GM23338 (cell line): ENCODE measurements at regions not wholly inside any gene's neighbourhood (a gene's known extent, or its start where the extent isn't known, plus 50 kb on each side); places are given as distances from the start of the nearest gene placed in this dataset.

ENCODE experiments used
- ATAC-seq: fragments of 200-7000 bp; cut with Tn5 transposase; 3 replicates; pipeline ENCODE4 v1.9.1; 2020
- DNase-seq: peaks from one replicate; pipeline ENCODE4 v3.0.0-alpha.2; 2015; ENCODE audit warnings: low spot score
- H2AFZ ChIP-seq: fragments of 200-600 bp; sonication (generic); 2 replicates; pipeline ENCODE4 v1.8.0; 2016; ENCODE audit warnings: antibody characterized with exemption, mild to moderate bottlenecking, moderate library complexity
- H3F3A ChIP-seq: fragments of 200-600 bp; sonication (generic); replicated peaks from 2 replicates; pipeline ENCODE4 v1.8.0; 2017; ENCODE audit warnings: antibody characterized with exemption, mixed run types, low read depth
- H3K27ac ChIP-seq: fragments of 200-600 bp; sonication (generic); 2 replicates; pipeline ENCODE4 v1.6.1; 2016; ENCODE audit warnings: low read depth
- H3K27me3 ChIP-seq: fragments of 200-600 bp; sonication (generic); 2 replicates; pipeline ENCODE4 v1.8.0; 2016; ENCODE audit warnings: mild to moderate bottlenecking, mixed run types, moderate library complexity; ENCODE audit not compliant: insufficient read depth
- H3K36me3 ChIP-seq: fragments of 200-600 bp; sonication (generic); 2 replicates; pipeline ENCODE4 v1.8.0; 2016; ENCODE audit warnings: mild to moderate bottlenecking; ENCODE audit not compliant: insufficient read depth
- H3K4me1 ChIP-seq: fragments of 200-600 bp; sonication (generic); 2 replicates; pipeline ENCODE4 v1.8.0; 2016; ENCODE audit warnings: mild to moderate bottlenecking, moderate library complexity; ENCODE audit not compliant: insufficient read depth
- H3K4me2 ChIP-seq: fragments of 200-600 bp; sonication (generic); 2 replicates; pipeline ENCODE4 v1.7.1; 2017; ENCODE audit warnings: mixed run types
- H3K4me3 ChIP-seq: fragments of 200-600 bp; sonication (generic); 2 replicates; pipeline ENCODE4 v1.6.1; 2016; ENCODE audit warnings: mixed run types
- H3K79me2 ChIP-seq: fragments of 200-600 bp; sonication (generic); replicated peaks from 2 replicates; pipeline ENCODE4 v1.8.0; 2017; ENCODE audit warnings: mild to moderate bottlenecking; ENCODE audit not compliant: insufficient read depth
- H3K9me2 ChIP-seq: fragments of 200-600 bp; sonication (generic); 2 replicates; pipeline ENCODE4 v1.8.0; 2017; ENCODE audit not compliant: insufficient read depth
- H4K20me1 ChIP-seq: fragments of 200-600 bp; sonication (generic); replicated peaks from 2 replicates; pipeline ENCODE4 v1.8.0; 2017; ENCODE audit warnings: mild to moderate bottlenecking; ENCODE audit not compliant: insufficient read depth
- H3K27ac Mint-ChIP-seq: 2 replicates; pipeline ENCODE4 v1.8.0; 2020; ENCODE audit warnings: inconsistent platforms, mild to moderate bottlenecking, moderate library complexity, mixed read lengths
- H3K27me3 Mint-ChIP-seq: 3 replicates; pipeline ENCODE4 v1.8.0; 2022; ENCODE audit warnings: low read depth, mild to moderate bottlenecking, moderate library complexity, mixed read lengths, inconsistent platforms; ENCODE audit not compliant: insufficient read depth, poor library complexity
- H3K36me3 Mint-ChIP-seq: 3 replicates; pipeline ENCODE4 v1.8.0; 2021; ENCODE audit warnings: low read depth, mild to moderate bottlenecking, inconsistent platforms, moderate library complexity, mixed read lengths
- H3K4me1 Mint-ChIP-seq: 3 replicates; pipeline ENCODE4 v1.8.0; 2020; ENCODE audit warnings: mild to moderate bottlenecking, inconsistent platforms, mixed read lengths
- H3K4me3 Mint-ChIP-seq: 3 replicates; pipeline ENCODE4 v1.8.0; 2021; ENCODE audit warnings: moderate library complexity, mild to moderate bottlenecking, inconsistent platforms, mixed read lengths
- H3K9me3 Mint-ChIP-seq: 3 replicates; pipeline ENCODE4 v1.8.0; 2020; ENCODE audit warnings: moderate library complexity, mild to moderate bottlenecking, inconsistent platforms, mixed read lengths
- CREB1 ChIP-seq: fragments of 250-450 bp; sonication (Bioruptor Pico); IDR thresholded peaks from 2 replicates; pipeline ENCODE4 v1.5.0; 2020; ENCODE audit warnings: low read depth, mild to moderate bottlenecking, moderate library complexity
- CTCF ChIP-seq, 2 experiments: fragments of 200-600 bp in 1 of 2; sonication (generic) in 1 of 2; conservative IDR thresholded peaks; 2 replicates each; pipeline versions ENCODE4 v1.5.1 to v1.6.1; 2016 to 2017; ENCODE audit warnings: antibody characterized with exemption in 2 of 2, low read depth in 2 of 2, mild to moderate bottlenecking in 2 of 2, moderate library complexity in 1 of 2
- EZH2 ChIP-seq: fragments of 200-600 bp; sonication (generic); IDR thresholded peaks from one replicate; pipeline ENCODE4 v1.8.0; 2017; ENCODE audit warnings: antibody characterized with exemption, mild to moderate bottlenecking, low read depth; ENCODE audit not compliant: unreplicated experiment
- EZH2phosphoT487 ChIP-seq: fragments of 200-600 bp; sonication (generic); IDR thresholded peaks from one replicate; pipeline ENCODE4 v1.8.1; 2018; ENCODE audit warnings: antibody characterized with exemption; ENCODE audit not compliant: unreplicated experiment
- JUNB ChIP-seq: IDR thresholded peaks from one replicate; pipeline ENCODE4 v1.6.1; 2016; ENCODE audit warnings: antibody characterized with exemption; ENCODE audit not compliant: unreplicated experiment
- NANOG ChIP-seq: IDR thresholded peaks from 2 replicates; pipeline ENCODE4 v1.6.1; 2016; ENCODE audit warnings: antibody characterized with exemption, borderline replicate concordance
- POLR2AphosphoS5 ChIP-seq: IDR thresholded peaks from 2 replicates; pipeline ENCODE4 v1.6.1; 2016; ENCODE audit warnings: antibody characterized with exemption, low read depth
- STAT1 ChIP-seq: IDR thresholded peaks from one replicate; pipeline ENCODE4 v1.6.1; 2016; ENCODE audit warnings: antibody characterized with exemption; ENCODE audit not compliant: unreplicated experiment
- ZNF114 ChIP-seq: fragments of 250-450 bp; sonication (Bioruptor Pico); IDR thresholded peaks from 2 replicates; pipeline ENCODE4 v1.5.0; 2020; ENCODE audit warnings: mild to moderate bottlenecking, moderate library complexity
- ZNF331 ChIP-seq: fragments of 250-450 bp; sonication (Bioruptor Pico); IDR thresholded peaks from 2 replicates; pipeline ENCODE4 v1.5.0; 2020; ENCODE audit warnings: low read depth, mild to moderate bottlenecking, moderate library complexity
- ZNF462 ChIP-seq: fragments of 250-450 bp; sonication (Bioruptor Pico); IDR thresholded peaks from 2 replicates; pipeline ENCODE4 v1.5.0; 2020; ENCODE audit warnings: mild to moderate bottlenecking, moderate library complexity
- TF ChIP-seq, protein P1 (sequence below): IDR thresholded peaks from 2 replicates; pipeline ENCODE4 v1.6.1; 2016; ENCODE audit warnings: antibody characterized with exemption

- H3K79me2 ChIP-seq, result no peaks in the 10 kb centered on the region
- TF ChIP-seq NANOG (no peak), ZNF331 (no peak), JUNB (no peak)
- TF ChIP-seq, protein P1, sequence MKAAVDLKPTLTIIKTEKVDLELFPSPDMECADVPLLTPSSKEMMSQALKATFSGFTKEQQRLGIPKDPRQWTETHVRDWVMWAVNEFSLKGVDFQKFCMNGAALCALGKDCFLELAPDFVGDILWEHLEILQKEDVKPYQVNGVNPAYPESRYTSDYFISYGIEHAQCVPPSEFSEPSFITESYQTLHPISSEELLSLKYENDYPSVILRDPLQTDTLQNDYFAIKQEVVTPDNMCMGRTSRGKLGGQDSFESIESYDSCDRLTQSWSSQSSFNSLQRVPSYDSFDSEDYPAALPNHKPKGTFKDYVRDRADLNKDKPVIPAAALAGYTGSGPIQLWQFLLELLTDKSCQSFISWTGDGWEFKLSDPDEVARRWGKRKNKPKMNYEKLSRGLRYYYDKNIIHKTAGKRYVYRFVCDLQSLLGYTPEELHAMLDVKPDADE, result no peak
Observed at GRCh38 chr7:85940798-85941197, 702.9 kb upstream of the GRM3 start.

DNA sequence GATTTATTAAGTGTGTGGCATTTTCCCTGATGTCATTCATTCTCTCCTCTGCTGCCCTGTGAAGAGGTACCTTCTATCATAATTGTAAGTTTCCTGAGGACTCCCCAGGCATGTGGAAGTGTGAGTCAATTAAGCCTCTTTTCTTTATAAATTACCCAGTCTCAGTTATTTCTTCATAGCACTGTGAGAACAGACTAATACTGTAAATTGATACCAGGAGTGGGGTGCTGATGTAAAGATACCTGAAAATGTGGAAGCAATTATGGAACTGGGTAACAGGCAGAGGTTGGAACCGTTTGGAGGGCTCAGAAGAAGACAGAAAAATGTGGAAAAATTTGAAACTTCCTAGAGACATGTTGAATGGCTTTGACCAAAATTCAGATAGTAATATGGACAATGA lies 711.8 kb upstream of the GRM3 start:
- H3K27me3 Mint-ChIP-seq, result peaks cover 2% of the 10 kb centered on the region
- Histone ChIP-seq H3K79me2 (no peaks in the 10 kb centered on the region), H4K20me1 (no peaks in the 10 kb centered on the region), H3K9me2 (no peaks in the 10 kb centered on the region), H2AFZ (no peak overlapping the region), H3K27ac (no peak overlapping the region), H3K4me3 (no peak overlapping the region), H3K27me3 (no peaks in the 10 kb centered on the region), H3K4me1 (peaks cover 14% of the 10 kb centered on the region), H3K36me3 (peaks cover 5% of the 10 kb centered on the region; the same call in 1 of the 2 replicates), H3F3A (no peaks in the 10 kb centered on the region), H3K4me2 (no peak overlapping the region)
- H3K4me1 Mint-ChIP-seq, result peaks cover 28% of the 10 kb centered on the region
- no peak overlapping the region for H3K4me3 Mint-ChIP-seq
- ATAC-seq (no peak), DNase-seq (no peak)
- peaks cover 40% of the 10 kb centered on the region for H3K36me3 Mint-ChIP-seq
- H3K9me3 Mint-ChIP-seq, result peaks cover 34% of the 10 kb centered on the region
- H3K27ac Mint-ChIP-seq, result no peak overlapping the region
- TF ChIP-seq ZNF331 (no peak), CREB1 (CRISPR knock-in tag) (no peak), EZH2phosphoT487 (no peak), ZNF114 (CRISPR knock-in tag) (no peak), ZNF462 (no peak), STAT1 (no peak), POLR2AphosphoS5 (no peak), NANOG (no peak), JUNB (no peak), EZH2 (no peak), CTCF (conservative IDR thresholded peaks at IDR 0.05; ENCODE audit: low read depth in 2 of 2) (no peak)
- TF ChIP-seq, protein P1, result no peak

More at GRCh38 chr7:85940798-85941197, 702.9 kb upstream of the GRM3 start:
- Mint-ChIP-seq H3K27ac (no peak overlapping the region; the same call in 1 of the 2 replicates), H3K4me3 (no peak overlapping the region), H3K36me3 (peaks cover under 1% of the 10 kb centered on the region; the same call in 1 of the 3 replicates), H3K9me3 (no peaks in the 10 kb centered on the region; the same call in 1 of the 3 replicates), H3K27me3 (no peaks in the 10 kb centered on the region), H3K4me1 (peaks cover 3% of the 10 kb centered on the region; the same call in 2 of the 3 replicates)
- Histone ChIP-seq H3F3A (no peaks in the 10 kb centered on the region), H3K4me3 (no peak overlapping the region), H3K4me2 (no peak overlapping the region), H4K20me1 (no peaks in the 10 kb centered on the region), H3K4me1 (peaks cover 7% of the 10 kb centered on the region; the same call in 1 of the 2 replicates), H2AFZ (no peak overlapping the region), H3K36me3 (no peaks in the 10 kb centered on the region), H3K27me3 (no peaks in the 10 kb centered on the region), H3K27ac (no peak overlapping the region; the same call in 1 of the 2 replicates), H3K9me2 (0 out of 2 replicates have a peak, but pooled peaks cover 6% of the 10 kb centered on the region)
- DNase-seq, result no peak
- no peak for ATAC-seq
